Neural cell (in vitro differentiated cells): ENCODE measurements at regions not wholly inside any gene's neighbourhood (a gene's known extent, or its start where the extent isn't known, plus 50 kb on each side); places are given as distances from the start of the nearest gene placed in this dataset.

Source experiments
- H2AFZ ChIP-seq: fragments of 200-600, 300-800 bp; sonication (generic), shearing (Covaris generic); 2 replicates; pipeline ENCODE4 v1.6.0; 2014; ENCODE audit warnings: low read depth, mild to moderate bottlenecking, antibody characterized with exemption, low read length, moderate library complexity
- H3F3A ChIP-seq: fragments of 200-600 bp; shearing (Covaris generic); 2 replicates; pipeline ENCODE4 v1.6.1; 2016; ENCODE audit warnings: mild to moderate bottlenecking, moderate library complexity, mixed read lengths, antibody characterized with exemption, low read length; ENCODE audit not compliant: insufficient read depth, poor library complexity, severe bottlenecking
- H3K27ac ChIP-seq: fragments of 200-600, 300-800 bp; sonication (generic), shearing (Covaris generic); 2 replicates; pipeline ENCODE4 v1.5.1; 2014; ENCODE audit warnings: mild to moderate bottlenecking, low read length, moderate library complexity
- H3K27me3 ChIP-seq: fragments of 300-800, 200-600 bp; sonication (generic), shearing (Covaris generic); 2 replicates; pipeline ENCODE4 v1.6.0; 2014; ENCODE audit warnings: mild to moderate bottlenecking, low read depth, low read length, moderate library complexity; ENCODE audit not compliant: insufficient read depth
- H3K36me3 ChIP-seq: fragments of 300-800, 200-600 bp; sonication (generic), shearing (Covaris generic); 2 replicates; pipeline ENCODE4 v1.5.1; 2014; ENCODE audit warnings: mild to moderate bottlenecking, antibody characterized with exemption, low read length, moderate library complexity; ENCODE audit not compliant: insufficient read depth
- H3K4me2 ChIP-seq: fragments of 300-800, 200-600 bp; sonication (generic), shearing (Covaris generic); 2 replicates; pipeline ENCODE4 v1.6.0; 2014; ENCODE audit warnings: mild to moderate bottlenecking, low read length
- H3K4me3 ChIP-seq: fragments of 300-800, 200-600 bp; sonication (generic), shearing (Covaris generic); 2 replicates; pipeline ENCODE4 v1.5.1; 2014; ENCODE audit warnings: mild to moderate bottlenecking, low read length, moderate library complexity
- H3K79me2 ChIP-seq: fragments of 200-600 bp; shearing (Covaris generic); replicated peaks from 2 replicates; pipeline ENCODE4 v1.6.0; 2014; ENCODE audit warnings: mild to moderate bottlenecking, low read length, moderate library complexity; ENCODE audit not compliant: insufficient read depth
- H3K9ac ChIP-seq: fragments of 300-800, 200-600 bp; sonication (generic), shearing (Covaris generic); 2 replicates; pipeline ENCODE4 v1.6.1; 2016; ENCODE audit warnings: mild to moderate bottlenecking, low read length, mixed read lengths
- H3K9me2 ChIP-seq: fragments of 200-600 bp; shearing (Covaris generic); 2 replicates; pipeline ENCODE4 v1.6.1; 2016; ENCODE audit warnings: mild to moderate bottlenecking, low read length, mixed read lengths; ENCODE audit not compliant: insufficient read depth
- H3K9me3 ChIP-seq: fragments of 200-600, 300-800 bp; sonication (generic), shearing (Covaris generic); 2 replicates; pipeline ENCODE4 v1.6.1; 2016; ENCODE audit warnings: mild to moderate bottlenecking, mixed run types, low read length, moderate library complexity, mixed read lengths
- H4K20me1 ChIP-seq: fragments of 200-600 bp; shearing (Covaris generic); 2 replicates; pipeline ENCODE4 v1.6.1; 2016; ENCODE audit warnings: mild to moderate bottlenecking, mixed run types; ENCODE audit not compliant: insufficient read depth
- EP300 ChIP-seq: fragments of 450-650 bp; conservative IDR thresholded peaks from 2 replicates; pipeline ENCODE4 v1.6.1; 2014; ENCODE audit warnings: antibody characterized with exemption, mild to moderate bottlenecking, moderate library complexity; ENCODE audit not compliant: poor library complexity, severe bottlenecking
- EZH2 ChIP-seq: fragments of 200-600, 300-800 bp; shearing (Covaris generic), sonication (generic); IDR thresholded peaks from 2 replicates; pipeline ENCODE4 v1.6.1; 2014; ENCODE audit warnings: antibody characterized with exemption, low read length, borderline replicate concordance, mild to moderate bottlenecking; ENCODE audit not compliant: insufficient read depth, poor library complexity, severe bottlenecking
- MXI1 ChIP-seq: fragments of 450-650 bp; conservative IDR thresholded peaks from 2 replicates; pipeline ENCODE4 v1.6.1; 2014; ENCODE audit warnings: antibody characterized with exemption, mild to moderate bottlenecking; ENCODE audit not compliant: poor library complexity, severe bottlenecking
- POLR2AphosphoS5 ChIP-seq: IDR thresholded peaks from 2 replicates; pipeline ENCODE4 v1.6.1; 2012
- RAD21 ChIP-seq: fragments of 450-650 bp; conservative IDR thresholded peaks from 2 replicates; pipeline ENCODE4 v1.6.1; 2014; ENCODE audit warnings: antibody characterized with exemption, mild to moderate bottlenecking, moderate library complexity
- SMC3 ChIP-seq: fragments of 450-650 bp; conservative IDR thresholded peaks from 2 replicates; pipeline ENCODE4 v1.6.1; 2014; ENCODE audit warnings: antibody characterized with exemption, mild to moderate bottlenecking, moderate library complexity; ENCODE audit not compliant: poor library complexity
- TAF1 ChIP-seq: IDR thresholded peaks from 2 replicates; pipeline ENCODE4 v1.6.1; 2012; ENCODE audit warnings: low read depth
- TF ChIP-seq, protein P1 (sequence below): fragments of 450-650 bp; IDR thresholded peaks from 2 replicates; pipeline ENCODE4 v1.5.1; 2014; ENCODE audit warnings: antibody characterized with exemption, mild to moderate bottlenecking, moderate library complexity; ENCODE audit not compliant: poor library complexity, severe bottlenecking
- TF ChIP-seq, protein P2 (sequence below): IDR thresholded peaks from 2 replicates; pipeline ENCODE4 v1.6.1; 2012; ENCODE audit warnings: borderline replicate concordance

DNA sequence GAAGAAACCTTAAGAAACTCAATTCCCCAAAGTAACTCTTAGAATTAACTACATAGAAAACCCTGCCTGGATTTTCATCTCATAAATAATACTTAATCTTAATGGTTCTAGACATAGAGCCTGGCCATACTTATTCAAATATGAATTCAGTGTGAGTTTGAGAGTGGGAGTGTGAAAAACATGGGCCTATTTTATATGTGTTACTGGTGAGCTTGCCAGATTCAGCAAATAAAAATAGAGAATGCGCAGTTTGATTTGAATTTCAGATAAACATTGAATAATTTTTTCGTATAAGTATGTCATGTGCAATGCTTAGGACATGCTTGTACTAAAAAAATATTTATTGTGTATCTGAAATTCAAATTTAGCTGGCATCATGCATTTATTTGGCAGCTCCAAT lies 473.9 kb upstream of the FZD8 start:
- H3K4me2 ChIP-seq: no peak overlapping the region
- TF ChIP-seq SMC3 (no peak), TAF1 (no peak)
- TF ChIP-seq, protein P1, sequence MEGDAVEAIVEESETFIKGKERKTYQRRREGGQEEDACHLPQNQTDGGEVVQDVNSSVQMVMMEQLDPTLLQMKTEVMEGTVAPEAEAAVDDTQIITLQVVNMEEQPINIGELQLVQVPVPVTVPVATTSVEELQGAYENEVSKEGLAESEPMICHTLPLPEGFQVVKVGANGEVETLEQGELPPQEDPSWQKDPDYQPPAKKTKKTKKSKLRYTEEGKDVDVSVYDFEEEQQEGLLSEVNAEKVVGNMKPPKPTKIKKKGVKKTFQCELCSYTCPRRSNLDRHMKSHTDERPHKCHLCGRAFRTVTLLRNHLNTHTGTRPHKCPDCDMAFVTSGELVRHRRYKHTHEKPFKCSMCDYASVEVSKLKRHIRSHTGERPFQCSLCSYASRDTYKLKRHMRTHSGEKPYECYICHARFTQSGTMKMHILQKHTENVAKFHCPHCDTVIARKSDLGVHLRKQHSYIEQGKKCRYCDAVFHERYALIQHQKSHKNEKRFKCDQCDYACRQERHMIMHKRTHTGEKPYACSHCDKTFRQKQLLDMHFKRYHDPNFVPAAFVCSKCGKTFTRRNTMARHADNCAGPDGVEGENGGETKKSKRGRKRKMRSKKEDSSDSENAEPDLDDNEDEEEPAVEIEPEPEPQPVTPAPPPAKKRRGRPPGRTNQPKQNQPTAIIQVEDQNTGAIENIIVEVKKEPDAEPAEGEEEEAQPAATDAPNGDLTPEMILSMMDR: no peak
- no peak overlapping the region for H3K27ac ChIP-seq
- no peaks in the 10 kb centered on the region for H3K9me3 ChIP-seq
- H3K36me3 ChIP-seq: no peaks in the 10 kb centered on the region
- no peaks in the 10 kb centered on the region for H4K20me1 ChIP-seq
- H2AFZ ChIP-seq: no peak overlapping the region
- H3F3A ChIP-seq: no peaks in the 10 kb centered on the region
- H3K27me3 ChIP-seq: no peaks in the 10 kb centered on the region
- no peak overlapping the region for H3K9ac ChIP-seq
- no peak overlapping the region for H3K4me3 ChIP-seq
- no peaks in the 10 kb centered on the region for H3K79me2 ChIP-seq
- no peaks in the 10 kb centered on the region for H3K9me2 ChIP-seq

DNA sequence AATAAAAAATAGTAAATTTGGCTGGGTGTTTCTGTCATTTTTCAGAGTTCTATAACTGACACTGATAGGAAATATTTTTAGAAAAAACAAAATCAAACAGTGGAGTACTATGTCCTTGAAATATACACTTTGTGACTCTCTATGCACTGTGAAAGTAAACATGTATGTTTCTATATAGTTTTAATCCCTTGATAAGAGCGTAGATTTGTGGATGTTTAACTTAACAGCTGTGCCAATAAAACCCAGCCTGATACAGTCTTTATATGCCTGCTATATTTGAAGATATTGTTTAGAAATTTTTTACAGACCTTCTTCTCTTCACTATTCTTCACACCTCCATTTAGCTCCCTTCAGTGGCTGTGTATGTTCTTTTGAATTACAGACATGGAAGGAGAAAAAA lies 473.3 kb upstream of the FZD8 start:
- Histone ChIP-seq H3K79me2 (no peaks in the 10 kb centered on the region), H4K20me1 (no peaks in the 10 kb centered on the region), H2AFZ (no peak overlapping the region), H3K4me3 (no peak overlapping the region), H3K27ac (no peak overlapping the region), H3K9me3 (no peaks in the 10 kb centered on the region), H3K27me3 (no peaks in the 10 kb centered on the region), H3K4me2 (no peak overlapping the region), H3K36me3 (no peaks in the 10 kb centered on the region), H3F3A (no peaks in the 10 kb centered on the region), H3K9me2 (no peaks in the 10 kb centered on the region), H3K9ac (no peak overlapping the region)
- TF ChIP-seq TAF1 (no peak), MXI1 (no peak), SMC3 (no peak), EP300 (no peak), RAD21 (no peak), EZH2 (no peak), POLR2AphosphoS5 (no peak)
- TF ChIP-seq, protein P2, sequence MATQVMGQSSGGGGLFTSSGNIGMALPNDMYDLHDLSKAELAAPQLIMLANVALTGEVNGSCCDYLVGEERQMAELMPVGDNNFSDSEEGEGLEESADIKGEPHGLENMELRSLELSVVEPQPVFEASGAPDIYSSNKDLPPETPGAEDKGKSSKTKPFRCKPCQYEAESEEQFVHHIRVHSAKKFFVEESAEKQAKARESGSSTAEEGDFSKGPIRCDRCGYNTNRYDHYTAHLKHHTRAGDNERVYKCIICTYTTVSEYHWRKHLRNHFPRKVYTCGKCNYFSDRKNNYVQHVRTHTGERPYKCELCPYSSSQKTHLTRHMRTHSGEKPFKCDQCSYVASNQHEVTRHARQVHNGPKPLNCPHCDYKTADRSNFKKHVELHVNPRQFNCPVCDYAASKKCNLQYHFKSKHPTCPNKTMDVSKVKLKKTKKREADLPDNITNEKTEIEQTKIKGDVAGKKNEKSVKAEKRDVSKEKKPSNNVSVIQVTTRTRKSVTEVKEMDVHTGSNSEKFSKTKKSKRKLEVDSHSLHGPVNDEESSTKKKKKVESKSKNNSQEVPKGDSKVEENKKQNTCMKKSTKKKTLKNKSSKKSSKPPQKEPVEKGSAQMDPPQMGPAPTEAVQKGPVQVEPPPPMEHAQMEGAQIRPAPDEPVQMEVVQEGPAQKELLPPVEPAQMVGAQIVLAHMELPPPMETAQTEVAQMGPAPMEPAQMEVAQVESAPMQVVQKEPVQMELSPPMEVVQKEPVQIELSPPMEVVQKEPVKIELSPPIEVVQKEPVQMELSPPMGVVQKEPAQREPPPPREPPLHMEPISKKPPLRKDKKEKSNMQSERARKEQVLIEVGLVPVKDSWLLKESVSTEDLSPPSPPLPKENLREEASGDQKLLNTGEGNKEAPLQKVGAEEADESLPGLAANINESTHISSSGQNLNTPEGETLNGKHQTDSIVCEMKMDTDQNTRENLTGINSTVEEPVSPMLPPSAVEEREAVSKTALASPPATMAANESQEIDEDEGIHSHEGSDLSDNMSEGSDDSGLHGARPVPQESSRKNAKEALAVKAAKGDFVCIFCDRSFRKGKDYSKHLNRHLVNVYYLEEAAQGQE: no peak
- TF ChIP-seq, protein P1: no peak
